PC-9 (cell line): ENCODE measurements at regions not wholly inside any gene's neighbourhood (a gene's known extent, or its start where the extent isn't known, plus 50 kb on each side); places are given as distances from the start of the nearest gene placed in this dataset.

Experiments
- EZH2 ChIP-seq: fragments of 200-600 bp; sonication (generic); IDR thresholded peaks from 2 replicates; pipeline ENCODE4 v1.8.0; 2017; ENCODE audit warnings: antibody characterized with exemption, low read depth
- TF ChIP-seq, protein P1 (sequence below): fragments of 200-600 bp; sonication (generic); conservative IDR thresholded peaks from 2 replicates; pipeline ENCODE4 v1.6.1; 2017; ENCODE audit warnings: mixed run types, antibody characterized with exemption, mild to moderate bottlenecking, moderate library complexity

GRCh38 chr5:87541033-87541432, 128.3 kb upstream of the CCNH start:
- TF ChIP-seq, protein P1, sequence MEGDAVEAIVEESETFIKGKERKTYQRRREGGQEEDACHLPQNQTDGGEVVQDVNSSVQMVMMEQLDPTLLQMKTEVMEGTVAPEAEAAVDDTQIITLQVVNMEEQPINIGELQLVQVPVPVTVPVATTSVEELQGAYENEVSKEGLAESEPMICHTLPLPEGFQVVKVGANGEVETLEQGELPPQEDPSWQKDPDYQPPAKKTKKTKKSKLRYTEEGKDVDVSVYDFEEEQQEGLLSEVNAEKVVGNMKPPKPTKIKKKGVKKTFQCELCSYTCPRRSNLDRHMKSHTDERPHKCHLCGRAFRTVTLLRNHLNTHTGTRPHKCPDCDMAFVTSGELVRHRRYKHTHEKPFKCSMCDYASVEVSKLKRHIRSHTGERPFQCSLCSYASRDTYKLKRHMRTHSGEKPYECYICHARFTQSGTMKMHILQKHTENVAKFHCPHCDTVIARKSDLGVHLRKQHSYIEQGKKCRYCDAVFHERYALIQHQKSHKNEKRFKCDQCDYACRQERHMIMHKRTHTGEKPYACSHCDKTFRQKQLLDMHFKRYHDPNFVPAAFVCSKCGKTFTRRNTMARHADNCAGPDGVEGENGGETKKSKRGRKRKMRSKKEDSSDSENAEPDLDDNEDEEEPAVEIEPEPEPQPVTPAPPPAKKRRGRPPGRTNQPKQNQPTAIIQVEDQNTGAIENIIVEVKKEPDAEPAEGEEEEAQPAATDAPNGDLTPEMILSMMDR: no peak
- TF ChIP-seq EZH2: no peak
